ENCODE measurements at regions not wholly inside any gene's neighbourhood (a gene's known extent, or its start where the extent isn't known, plus 50 kb on each side); places are given as distances from the start of the nearest gene placed in this dataset.

DNA sequence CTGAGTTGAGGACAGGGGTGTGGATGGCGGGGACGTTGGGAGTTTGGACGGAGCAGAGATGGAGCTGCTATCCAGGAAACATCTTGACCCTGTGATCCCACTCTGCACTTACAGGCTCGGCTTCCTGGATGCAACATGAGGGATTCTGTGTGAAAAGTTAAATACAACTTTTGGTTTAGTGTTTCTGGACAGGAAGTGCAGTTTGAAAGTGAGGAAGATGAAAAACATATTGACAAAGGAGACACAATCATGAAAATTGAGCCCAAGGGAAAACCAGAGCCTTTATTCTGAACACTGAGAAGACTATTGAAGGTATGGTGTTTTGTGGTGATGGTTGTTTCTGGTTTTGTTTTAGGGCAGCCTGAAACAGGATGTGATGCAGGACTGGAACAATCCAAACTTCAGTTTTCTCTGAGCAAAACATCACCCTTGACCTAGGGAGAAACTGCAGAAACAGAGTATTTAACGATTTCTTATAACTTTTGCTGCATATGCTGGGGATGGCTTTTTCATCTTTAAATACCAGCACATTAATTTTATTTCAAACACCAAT, 76.5 kb upstream of the RFX8 start:
- no peak for TF ChIP-seq POLR2AphosphoS5 (IDR thresholded peaks at IDR 0.05; ENCODE audit: low read depth, low read length)
- TF ChIP-seq, protein P1, sequence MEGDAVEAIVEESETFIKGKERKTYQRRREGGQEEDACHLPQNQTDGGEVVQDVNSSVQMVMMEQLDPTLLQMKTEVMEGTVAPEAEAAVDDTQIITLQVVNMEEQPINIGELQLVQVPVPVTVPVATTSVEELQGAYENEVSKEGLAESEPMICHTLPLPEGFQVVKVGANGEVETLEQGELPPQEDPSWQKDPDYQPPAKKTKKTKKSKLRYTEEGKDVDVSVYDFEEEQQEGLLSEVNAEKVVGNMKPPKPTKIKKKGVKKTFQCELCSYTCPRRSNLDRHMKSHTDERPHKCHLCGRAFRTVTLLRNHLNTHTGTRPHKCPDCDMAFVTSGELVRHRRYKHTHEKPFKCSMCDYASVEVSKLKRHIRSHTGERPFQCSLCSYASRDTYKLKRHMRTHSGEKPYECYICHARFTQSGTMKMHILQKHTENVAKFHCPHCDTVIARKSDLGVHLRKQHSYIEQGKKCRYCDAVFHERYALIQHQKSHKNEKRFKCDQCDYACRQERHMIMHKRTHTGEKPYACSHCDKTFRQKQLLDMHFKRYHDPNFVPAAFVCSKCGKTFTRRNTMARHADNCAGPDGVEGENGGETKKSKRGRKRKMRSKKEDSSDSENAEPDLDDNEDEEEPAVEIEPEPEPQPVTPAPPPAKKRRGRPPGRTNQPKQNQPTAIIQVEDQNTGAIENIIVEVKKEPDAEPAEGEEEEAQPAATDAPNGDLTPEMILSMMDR (IDR thresholded peaks at IDR 0.05): no peak
- no peak for TF ChIP-seq REST (IDR thresholded peaks at IDR 0.05; ENCODE audit: insufficient read depth in 1 of 2, low read depth in 2 of 2, low read length in 1 of 2)
- CTCF ChIA-PET: no interaction called here
- DNase-seq (ENCODE audit: low read depth, low spot score): no peak
- no peaks in the 10 kb centered on the region for H3K9me3 ChIP-seq (ENCODE audit: control insufficient read depth, insufficient read depth, low read depth, low read length)
- H3K27me3 ChIP-seq (ENCODE audit: control insufficient read depth, insufficient read depth, low read length): no peaks in the 10 kb centered on the region
- intact Hi-C loops (cut with micrococcal nuclease; ENCODE audit: unreplicated experiment) (no loop called here), in situ Hi-C loops (cut with HindIII; ENCODE audit: low pct_unique_long_range_greater_than_20kb, low sequenced_read_pairs) (no loop called here)
- no peak overlapping the region for H3K27ac ChIP-seq (ENCODE audit: low read length)
- no peaks in the 10 kb centered on the region for H3K36me3 ChIP-seq (ENCODE audit: control insufficient read depth, insufficient read depth, low read length)
- H3K4me1 ChIP-seq (ENCODE audit: control insufficient read depth, insufficient read depth, low read length): no peaks in the 10 kb centered on the region
- no peak for ATAC-seq
- POLR2A ChIA-PET: no interaction called here
- H3K4me3 ChIP-seq (ENCODE audit: low read depth in 2 of 2, low read length in 2 of 2): no peak overlapping the region
- BruUV-seq (replicated peaks): no TSS peak

GRCh38 chr2:101550555-101550954, 75.6 kb upstream of the RFX8 start:
- TF ChIP-seq POLR2AphosphoS5 (IDR thresholded peaks at IDR 0.05; ENCODE audit: low read depth, low read length) (no peak), REST (IDR thresholded peaks at IDR 0.05; ENCODE audit: insufficient read depth in 1 of 2, low read depth in 2 of 2, low read length in 1 of 2) (no peak), TCF7L2 (IDR thresholded peaks at IDR 0.05; ENCODE audit: low read depth, low read length) (no peak)
- H3K27ac ChIP-seq (ENCODE audit: low read length): no peak overlapping the region
- H3K27me3 ChIP-seq (ENCODE audit: control insufficient read depth, insufficient read depth, low read length): no peaks in the 10 kb centered on the region
- H3K9me3 ChIP-seq (ENCODE audit: control insufficient read depth, insufficient read depth, low read depth, low read length): no peaks in the 10 kb centered on the region
- no peaks in the 10 kb centered on the region for H3K4me1 ChIP-seq (ENCODE audit: control insufficient read depth, insufficient read depth, low read length)
- no peak overlapping the region for H3K4me3 ChIP-seq (ENCODE audit: low read depth in 2 of 2, low read length in 2 of 2)
- ChIA-PET CTCF (no interaction called here), POLR2A (no interaction called here)
- ATAC-seq (no peak), DNase-seq (ENCODE audit: low read depth, low spot score) (no peak)
- H3K36me3 ChIP-seq (ENCODE audit: control insufficient read depth, insufficient read depth, low read length): no peaks in the 10 kb centered on the region
- no TSS peak for BruUV-seq (replicated peaks)
- in situ Hi-C loops (cut with HindIII; ENCODE audit: low pct_unique_long_range_greater_than_20kb, low sequenced_read_pairs): no loop called here
- intact Hi-C loops (cut with micrococcal nuclease; ENCODE audit: unreplicated experiment): no loop called here
